H1 (cell line): ENCODE measurements at regions not wholly inside any gene's neighbourhood (a gene's known extent, or its start where the extent isn't known, plus 50 kb on each side); places are given as distances from the start of the nearest gene placed in this dataset.

ENCODE experiments used
- CTCF ChIA-PET: fragments of 300-600 bp; sonication (Branson Sonifier 250); formaldehyde crosslinking; loops from one replicate; lab custom pipeline; 2021; ENCODE audit not compliant: partially characterized antibody; lab: Charles Lee
- POLR2A ChIA-PET: fragments of 300-600 bp; sonication (Branson Sonifier 250); formaldehyde crosslinking; loops from one replicate; lab custom pipeline; 2021; ENCODE audit warnings: inconsistent platforms; ENCODE audit not compliant: partially characterized antibody; lab: Charles Lee
- DNase-seq, 2 experiments: peaks; one replicate each; pipeline versions ENCODE4 v3.0.0 to v3.0.0-alpha.2; 2010 to 2022; ENCODE audit warnings: low spot score in 2 of 2, low read depth in 1 of 2, mixed read lengths in 1 of 2
- FAIRE-seq: peaks from 2 replicates; lab custom pipeline; 2011; peaks lifted over from hg19 to GRCh38; lab: Jason Lieb, UNC
- H2AFZ ChIP-seq: 2 replicates; pipeline ENCODE4 v1.8.1; 2012; ENCODE audit warnings: low read length, inconsistent platforms
- H2AK5ac ChIP-seq: 2 replicates; pipeline ENCODE4 v1.6.1; 2013; ENCODE audit warnings: low read depth, low read length
- H2BK120ac ChIP-seq: replicated peaks from 2 replicates; pipeline ENCODE3; 2013; ENCODE audit warnings: low read depth, low read length, inconsistent platforms
- H2BK12ac ChIP-seq: 2 replicates; pipeline ENCODE4 v1.6.1; 2013; ENCODE audit warnings: low read depth, low read length
- H2BK15ac ChIP-seq: 2 replicates; pipeline ENCODE4 v1.6.1; 2013; ENCODE audit warnings: low read length
- H2BK20ac ChIP-seq: 2 replicates; pipeline ENCODE4 v1.6.1; 2013; ENCODE audit warnings: low read length
- H2BK5ac ChIP-seq: 2 replicates; pipeline ENCODE4 v1.6.1; 2013; ENCODE audit warnings: low read depth, low read length
- H3K14ac ChIP-seq: 2 replicates; pipeline ENCODE4 v1.6.1; 2013; ENCODE audit warnings: inconsistent platforms; ENCODE audit not compliant: insufficient read length
- H3K18ac ChIP-seq: 2 replicates; pipeline ENCODE4 v1.6.1; 2013; ENCODE audit warnings: low read length; ENCODE audit errors: extremely low read depth
- H3K23ac ChIP-seq: 2 replicates; pipeline ENCODE4 v1.6.1; 2013; ENCODE audit warnings: inconsistent platforms; ENCODE audit not compliant: insufficient read length
- H3K23me2 ChIP-seq: 2 replicates; pipeline ENCODE4 v1.6.1; 2013; ENCODE audit warnings: low read depth, low read length
- H3K27ac ChIP-seq: 2 replicates; pipeline ENCODE4 v1.6.1; 2011; ENCODE audit warnings: low read depth, low read length, inconsistent platforms
- H3K27me3 ChIP-seq, 4 experiments: replicated peaks in 1 of 4; 1 replicate in 1 of 4; 2 replicates in 3 of 4; pipeline versions ENCODE4 v1.6.1 to v1.8.1; 2011 to 2013; ENCODE audit warnings: low read length in 3 of 4, mild to moderate bottlenecking in 3 of 4, inconsistent platforms in 2 of 4, mixed read lengths in 2 of 4, moderate library complexity in 1 of 4; ENCODE audit not compliant: control insufficient read depth in 3 of 4, insufficient read depth in 3 of 4; ENCODE audit errors: extremely low read depth in 1 of 4
- H3K36me3 ChIP-seq, 4 experiments: 2 replicates each; pipeline versions ENCODE4 v1.6.1 to v1.8.1; 2011 to 2013; ENCODE audit warnings: mild to moderate bottlenecking in 4 of 4, low read length in 3 of 4, moderate library complexity in 2 of 4, control low read depth in 1 of 4, inconsistent platforms in 1 of 4; ENCODE audit not compliant: insufficient read depth in 4 of 4, control insufficient read depth in 2 of 4
- H3K4ac ChIP-seq: replicated peaks from 2 replicates; pipeline ENCODE3; 2013; ENCODE audit warnings: low read length, low read depth, mixed read lengths, inconsistent platforms; ENCODE audit not compliant: insufficient read length
- H3K4me1 ChIP-seq, 4 experiments: replicated peaks in 1 of 4; 1 replicate in 1 of 4; 2 replicates in 3 of 4; pipeline versions ENCODE4 v1.6.1 to v1.8.1; 2011 to 2013; ENCODE audit warnings: low read length in 3 of 4, inconsistent platforms in 2 of 4, mixed read lengths in 1 of 4; ENCODE audit not compliant: insufficient read depth in 4 of 4, control insufficient read depth in 3 of 4
- H3K4me2 ChIP-seq, 2 experiments: 2 replicates each; pipeline versions ENCODE4 v1.6.1 to v1.8.1; 2011 to 2013; ENCODE audit warnings: low read depth in 2 of 2, low read length in 2 of 2, control low read depth in 1 of 2, inconsistent platforms in 1 of 2, mild to moderate bottlenecking in 1 of 2; ENCODE audit not compliant: insufficient read depth in 1 of 2
- H3K4me3 ChIP-seq, 4 experiments: fragments of 200-600, 300-600 bp in 1 of 4; sonication (generic), shearing (Covaris generic), sonication (Bioruptor Twin) in 1 of 4; 2 replicates each; pipeline versions ENCODE4 v1.5.1 to v1.8.1; 2011 to 2016; ENCODE audit warnings: low read length in 4 of 4, low read depth in 3 of 4, control low read depth in 2 of 4, inconsistent platforms in 2 of 4, mild to moderate bottlenecking in 2 of 4, mixed read lengths in 1 of 4, moderate library complexity in 1 of 4; ENCODE audit not compliant: insufficient read depth in 2 of 4; ENCODE audit errors: extremely low read depth in 1 of 4
- H3K56ac ChIP-seq: replicated peaks from 2 replicates; pipeline ENCODE3; 2013; ENCODE audit warnings: low read depth, mild to moderate bottlenecking, mixed read lengths, low read length, inconsistent platforms; ENCODE audit not compliant: insufficient read length
- H3K79me1 ChIP-seq: 2 replicates; pipeline ENCODE4 v1.6.1; 2013; ENCODE audit warnings: low read depth, low read length, control low read depth
- H3K79me2 ChIP-seq, 2 experiments: 2 replicates each; pipeline versions ENCODE4 v1.6.1 to v1.8.1; 2012 to 2013; ENCODE audit warnings: low read length in 2 of 2, mild to moderate bottlenecking in 2 of 2, inconsistent platforms in 1 of 2; ENCODE audit not compliant: insufficient read depth in 2 of 2, control insufficient read depth in 1 of 2
- H3K9ac ChIP-seq, 4 experiments: replicated peaks in 1 of 4; 1 replicate in 1 of 4; 2 replicates in 3 of 4; pipeline versions ENCODE4 v1.6.1 to v1.8.1; 2011 to 2013; ENCODE audit warnings: low read depth in 3 of 4, low read length in 3 of 4, control low read depth in 2 of 4, mild to moderate bottlenecking in 2 of 4, moderate library complexity in 2 of 4, inconsistent platforms in 1 of 4; ENCODE audit errors: extremely low read depth in 1 of 4
- H3K9me3 ChIP-seq, 2 experiments: 2 replicates each; pipeline versions ENCODE4 v1.6.1 to v1.8.1; 2012 to 2013; ENCODE audit warnings: mild to moderate bottlenecking in 2 of 2, moderate library complexity in 2 of 2, control low read depth in 1 of 2, inconsistent platforms in 1 of 2, low read depth in 1 of 2, low read length in 1 of 2, mixed read lengths in 1 of 2; ENCODE audit not compliant: insufficient read depth in 2 of 2
- H4K20me1 ChIP-seq, 2 experiments: replicated peaks in 1 of 2; 2 replicates each; pipeline versions ENCODE3 to v1.8.1; 2011 to 2013; ENCODE audit warnings: inconsistent platforms in 2 of 2, low read length in 2 of 2, mild to moderate bottlenecking in 1 of 2; ENCODE audit not compliant: insufficient read depth in 2 of 2, control insufficient read depth in 1 of 2
- H4K5ac ChIP-seq: 2 replicates; pipeline ENCODE4 v1.6.1; 2013; ENCODE audit warnings: low read length, low read depth, mixed read lengths, inconsistent platforms; ENCODE audit not compliant: insufficient read length
- H4K8ac ChIP-seq: 2 replicates; pipeline ENCODE4 v1.8.0; 2013; ENCODE audit warnings: mild to moderate bottlenecking, moderate library complexity, low read length, inconsistent platforms; ENCODE audit not compliant: insufficient read depth; ENCODE audit errors: extremely low read depth
- H4K91ac ChIP-seq: replicated peaks from 2 replicates; pipeline ENCODE3; 2013; ENCODE audit warnings: low read length, mixed read lengths, inconsistent platforms; ENCODE audit not compliant: insufficient read length
- BACH1 ChIP-seq: IDR thresholded peaks from 2 replicates; pipeline ENCODE4 v1.6.1; 2012; ENCODE audit warnings: low read length, improper control_type of control experiment
- CBX5 ChIP-seq: fragments of 300-800, 300-1000 bp; sonication (generic); IDR thresholded peaks from 2 replicates; pipeline ENCODE4 v1.7.1; 2016; ENCODE audit warnings: antibody characterized with exemption, low read length, low read depth
- CEBPB ChIP-seq: IDR thresholded peaks from 2 replicates; pipeline ENCODE4 v1.6.1; 2012; ENCODE audit warnings: low read depth, low read length
- KDM5A ChIP-seq: fragments of 200-600 bp; IDR thresholded peaks from 2 replicates; pipeline ENCODE4 v1.7.1; 2012; ENCODE audit warnings: mild to moderate bottlenecking, low read length, inconsistent platforms, mixed read lengths
- TAF7 ChIP-seq: optimal IDR thresholded peaks from 2 replicates; pipeline ENCODE3; 2011; ENCODE audit warnings: low read depth, mild to moderate bottlenecking, inconsistent platforms, low read length, moderate library complexity, borderline replicate concordance
- WGBS, 2 experiments: shearing (Covaris generic) in 1 of 2; methylation state at CpG; one replicate each; pipeline versions ENCODE4 v1.1.6 to v1.1.7; 2013 to 2015; ENCODE audit warnings: low lambda C conversion rate in 2 of 2, mixed read lengths in 2 of 2, inconsistent platforms in 1 of 2, low coverage in 1 of 2, missing lambda C conversion rate in 1 of 2; ENCODE audit not compliant: insufficient replicate concordance in 2 of 2, insufficient coverage in 1 of 2, insufficient read length in 1 of 2; ENCODE audit errors: extremely low coverage in 1 of 2, missing lambda C conversion rate in 1 of 2; 5-methylcytosine and 5-hydroxymethylcytosine counted together
- TF ChIP-seq, protein P1 (sequence below): IDR thresholded peaks from 2 replicates; pipeline ENCODE4 v1.6.1; 2011; ENCODE audit warnings: low read length, improper control_type of control experiment

DNA sequence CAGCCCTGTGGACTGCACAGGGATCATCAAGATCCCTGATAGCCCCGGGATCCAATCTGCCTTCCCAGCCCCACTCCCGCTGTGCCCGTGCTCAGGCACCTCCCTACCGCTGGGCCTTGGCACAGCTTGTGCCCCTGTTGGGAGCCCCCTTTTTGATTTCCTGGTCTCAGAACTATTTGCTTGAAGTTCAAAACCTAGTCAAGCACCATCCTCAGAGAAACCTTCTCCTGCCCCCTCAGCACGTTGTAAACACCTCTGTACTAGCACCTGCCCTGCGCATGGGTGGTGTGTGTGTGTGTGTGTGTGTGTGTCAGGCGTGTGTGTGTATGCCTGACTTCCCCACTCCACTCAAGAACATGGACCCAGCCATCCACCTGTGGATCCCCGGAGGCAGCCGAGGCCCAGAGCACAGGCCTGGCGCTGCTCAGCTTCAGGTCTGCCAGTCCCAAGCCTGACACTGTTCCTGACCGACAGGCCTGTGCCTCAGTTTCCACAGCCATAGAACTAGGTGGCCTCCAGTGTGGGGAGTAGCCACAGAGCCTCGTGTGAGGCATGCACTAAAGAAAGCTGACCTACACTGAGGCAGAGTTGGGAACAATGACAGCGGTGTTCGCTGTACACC lies 65.5 kb downstream of the ADRA2C start:
- H3K36me3 ChIP-seq = no peaks in the 10 kb centered on the region
- no peak overlapping the region for H3K4me3 ChIP-seq
- peak overlapping the region; percentile 94; the same call in 1 of the 2 replicates for H2BK12ac ChIP-seq
- CTCF ChIA-PET = interaction anchor here (0.7 to 9.1 kb wide), 5 partner anchors 10 to 120 kb away, joined by 3 to 37 read pairs (median 4); no protein-coding TSS in a partner anchor
- no peak for FAIRE-seq
- H3K56ac ChIP-seq = no peak overlapping the region
- no peak for DNase-seq
- peak overlapping the region; percentile 66; the same call in 1 of the 2 replicates for H2BK5ac ChIP-seq
- H3K18ac ChIP-seq = peak overlapping the region; percentile 48
- H2AFZ ChIP-seq = no peak overlapping the region
- H3K14ac ChIP-seq = no peak overlapping the region
- H4K8ac ChIP-seq = no peak overlapping the region
- 0 out of 2 replicates have a peak overlapping the region, but pooled peaks have one; percentile 61 for H2BK20ac ChIP-seq
- H3K4me1 ChIP-seq = peaks cover 0 to 45% (median 37%) of the 10 kb centered on the region in 4 experiments; a peak in 6 of 7 replicates
- peak overlapping the region; percentile 100; the same call in 1 of the 2 replicates for H2BK15ac ChIP-seq
- H3K23ac ChIP-seq = no peak overlapping the region
- H2BK120ac ChIP-seq = no peak overlapping the region
- no peak overlapping the region for H3K27ac ChIP-seq
- H3K27me3 ChIP-seq = no peaks in the 10 kb centered on the region; a peak in 2 of 7 replicates
- H3K4ac ChIP-seq = peak overlapping the region; percentile 36
- no peak overlapping the region for H3K4me2 ChIP-seq
- no peak overlapping the region for H2AK5ac ChIP-seq
- H4K20me1 ChIP-seq = no peaks in the 10 kb centered on the region
- POLR2A ChIA-PET = no interaction called here
- no peak overlapping the region for H3K9ac ChIP-seq
- peak overlapping the region; percentile 58 for H4K91ac ChIP-seq
- no peaks in the 10 kb centered on the region for H3K79me1 ChIP-seq
- H3K9me3 ChIP-seq = no peaks in the 10 kb centered on the region
- no peak overlapping the region for H4K5ac ChIP-seq
- H3K23me2 ChIP-seq = no peaks in the 10 kb centered on the region
- no peaks in the 10 kb centered on the region for H3K79me2 ChIP-seq
- 80% methylated on average over 13 of the region's 14 CpGs; no CpG with 5 or more reads in 1 of the 2 experiments for WGBS, 2 experiments
- TF ChIP-seq, protein P1, sequence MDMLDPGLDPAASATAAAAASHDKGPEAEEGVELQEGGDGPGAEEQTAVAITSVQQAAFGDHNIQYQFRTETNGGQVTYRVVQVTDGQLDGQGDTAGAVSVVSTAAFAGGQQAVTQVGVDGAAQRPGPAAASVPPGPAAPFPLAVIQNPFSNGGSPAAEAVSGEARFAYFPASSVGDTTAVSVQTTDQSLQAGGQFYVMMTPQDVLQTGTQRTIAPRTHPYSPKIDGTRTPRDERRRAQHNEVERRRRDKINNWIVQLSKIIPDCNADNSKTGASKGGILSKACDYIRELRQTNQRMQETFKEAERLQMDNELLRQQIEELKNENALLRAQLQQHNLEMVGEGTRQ = no peak
- TF ChIP-seq CBX5 (no peak), TAF7 (no peak), CEBPB (no peak), KDM5A (no peak), BACH1 (no peak)
